Epithelial cell of esophagus (primary cell): ENCODE measurements at regions not wholly inside any gene's neighbourhood (a gene's known extent, or its start where the extent isn't known, plus 50 kb on each side); places are given as distances from the start of the nearest gene placed in this dataset.

ENCODE experiments used
- DNase-seq: peaks from one replicate; pipeline ENCODE4 v3.0.0; 2010; ENCODE audit warnings: low read depth
- H3K4me3 ChIP-seq: 2 replicates; pipeline ENCODE4 v1.5.1; 2011; ENCODE audit warnings: mild to moderate bottlenecking, low read length, control low read depth
- TF ChIP-seq, protein P1 (sequence below): IDR thresholded peaks from 2 replicates; pipeline ENCODE4 v1.5.1; 2011; ENCODE audit warnings: low read depth, mild to moderate bottlenecking, low read length, control low read depth, inconsistent platforms; ENCODE audit not compliant: insufficient read depth; ENCODE audit errors: missing control alignments

GRCh38 chr12:92036771-92037453 lies 108.7 kb downstream of the BTG1 start:
- H3K4me3 ChIP-seq: no peak overlapping the region
- DNase-seq: peak; percentile 72
- TF ChIP-seq, protein P1, sequence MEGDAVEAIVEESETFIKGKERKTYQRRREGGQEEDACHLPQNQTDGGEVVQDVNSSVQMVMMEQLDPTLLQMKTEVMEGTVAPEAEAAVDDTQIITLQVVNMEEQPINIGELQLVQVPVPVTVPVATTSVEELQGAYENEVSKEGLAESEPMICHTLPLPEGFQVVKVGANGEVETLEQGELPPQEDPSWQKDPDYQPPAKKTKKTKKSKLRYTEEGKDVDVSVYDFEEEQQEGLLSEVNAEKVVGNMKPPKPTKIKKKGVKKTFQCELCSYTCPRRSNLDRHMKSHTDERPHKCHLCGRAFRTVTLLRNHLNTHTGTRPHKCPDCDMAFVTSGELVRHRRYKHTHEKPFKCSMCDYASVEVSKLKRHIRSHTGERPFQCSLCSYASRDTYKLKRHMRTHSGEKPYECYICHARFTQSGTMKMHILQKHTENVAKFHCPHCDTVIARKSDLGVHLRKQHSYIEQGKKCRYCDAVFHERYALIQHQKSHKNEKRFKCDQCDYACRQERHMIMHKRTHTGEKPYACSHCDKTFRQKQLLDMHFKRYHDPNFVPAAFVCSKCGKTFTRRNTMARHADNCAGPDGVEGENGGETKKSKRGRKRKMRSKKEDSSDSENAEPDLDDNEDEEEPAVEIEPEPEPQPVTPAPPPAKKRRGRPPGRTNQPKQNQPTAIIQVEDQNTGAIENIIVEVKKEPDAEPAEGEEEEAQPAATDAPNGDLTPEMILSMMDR: no peak

GRCh38 chr12:92036061-92036620 lies 109.5 kb downstream of the BTG1 start:
- TF ChIP-seq, protein P1: no peak
- DNase-seq: no peak
- H3K4me3 ChIP-seq: no peak overlapping the region

GRCh38 chr12:92035477-92035876 lies 110.2 kb downstream of the BTG1 start:
- TF ChIP-seq, protein P1: no peak
- no peak overlapping the region for H3K4me3 ChIP-seq
- no peak for DNase-seq

DNA sequence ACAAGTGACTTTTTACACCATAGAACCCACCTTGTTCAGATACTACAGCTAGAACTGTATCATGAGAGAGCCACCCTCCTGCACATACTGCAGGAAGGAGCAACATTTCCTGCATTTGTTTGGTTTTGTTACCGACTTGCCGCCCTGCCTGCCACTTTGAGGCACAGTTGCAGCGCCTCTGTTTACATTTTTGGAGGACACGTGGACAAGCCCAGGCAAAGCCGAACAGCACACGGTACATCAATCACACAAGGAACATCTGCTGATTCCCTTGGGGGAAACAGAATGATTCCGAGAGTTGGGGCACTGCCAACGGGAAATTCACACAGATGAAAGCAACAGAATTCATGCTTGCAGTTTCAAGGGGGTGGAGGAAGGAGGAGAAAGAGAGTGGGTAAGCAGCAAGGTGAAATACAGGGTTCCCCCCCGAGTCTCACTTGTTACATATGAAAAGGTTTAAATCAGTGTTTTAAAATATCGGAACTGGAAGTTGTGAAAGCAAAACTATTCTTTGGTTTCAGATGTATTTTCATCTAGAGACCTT lies 110.7 kb downstream of the BTG1 start:
- TF ChIP-seq, protein P1: no peak
- peak; percentile 98 for DNase-seq
- no peak overlapping the region for H3K4me3 ChIP-seq

DNA sequence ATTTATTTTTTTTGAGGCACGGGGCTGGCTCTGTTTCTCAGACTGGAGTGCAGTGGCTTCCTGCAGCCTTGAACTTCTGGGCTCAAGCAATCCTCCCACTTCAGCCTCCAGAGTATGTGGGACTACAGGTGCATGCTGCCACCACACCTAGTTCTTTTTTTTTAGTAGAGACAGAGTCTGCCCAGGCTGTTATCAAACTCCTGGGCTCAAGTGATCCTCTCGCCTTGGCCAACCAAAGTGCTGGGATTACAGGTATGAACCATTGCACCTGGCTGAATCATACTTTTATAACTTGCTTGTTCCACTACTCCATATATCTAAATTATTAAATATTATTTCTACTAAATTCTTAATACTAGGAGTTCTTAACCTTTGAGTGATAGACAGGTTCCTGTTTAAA lies 111.6 kb downstream of the BTG1 start:
- peak; percentile 48 for DNase-seq
- no peak overlapping the region for H3K4me3 ChIP-seq
- TF ChIP-seq, protein P1: no peak

GRCh38 chr12:92032965-92033364 lies 112.7 kb downstream of the BTG1 start:
- TF ChIP-seq, protein P1: no peak
- no peak overlapping the region for H3K4me3 ChIP-seq
- no peak for DNase-seq

DNA sequence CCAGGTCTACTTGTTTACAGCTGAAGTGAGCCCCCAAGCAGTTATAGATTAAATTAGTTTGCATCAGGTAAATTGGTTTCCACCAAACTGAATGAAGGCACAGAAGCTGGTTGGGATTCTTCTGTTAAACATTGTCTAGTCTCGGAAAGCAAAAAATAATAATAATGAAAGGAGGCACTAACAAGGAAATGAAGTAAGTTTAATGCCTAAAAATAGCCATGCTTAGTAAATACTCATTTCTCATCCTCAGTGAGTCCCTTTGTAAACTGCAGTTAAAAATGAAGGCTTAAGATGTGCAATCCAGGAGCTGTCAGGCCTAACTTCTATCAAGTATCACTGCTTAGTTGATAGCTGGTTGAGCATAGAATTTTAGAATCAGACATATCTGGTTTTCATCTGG lies 113.5 kb downstream of the BTG1 start:
- TF ChIP-seq, protein P1: no peak
- no peak for DNase-seq
- H3K4me3 ChIP-seq: no peak overlapping the region
